ENCODE measurements at regions not wholly inside any gene's neighbourhood (a gene's known extent, or its start where the extent isn't known, plus 50 kb on each side); places are given as distances from the start of the nearest gene placed in this dataset.

DNA sequence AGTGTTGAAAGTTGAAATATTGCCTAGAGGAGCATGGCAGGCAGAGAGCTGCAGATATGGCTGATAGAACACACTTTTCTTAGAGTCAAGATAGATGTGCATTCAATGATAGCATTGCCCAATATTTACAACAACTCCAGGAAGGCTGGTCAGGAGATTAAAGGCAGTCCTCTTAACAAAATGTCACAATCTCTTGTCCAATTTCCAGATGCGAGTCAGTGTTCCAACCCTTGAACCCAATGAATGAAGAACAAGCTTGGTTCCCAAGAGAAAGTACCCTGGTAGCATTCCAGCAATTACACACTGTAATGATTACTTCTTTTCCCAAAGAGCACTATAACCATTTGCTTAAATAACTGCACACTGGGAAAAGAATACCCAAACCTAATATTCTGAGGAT, 839.4 kb upstream of the VRK2 start:
- TF ChIP-seq, protein P1, sequence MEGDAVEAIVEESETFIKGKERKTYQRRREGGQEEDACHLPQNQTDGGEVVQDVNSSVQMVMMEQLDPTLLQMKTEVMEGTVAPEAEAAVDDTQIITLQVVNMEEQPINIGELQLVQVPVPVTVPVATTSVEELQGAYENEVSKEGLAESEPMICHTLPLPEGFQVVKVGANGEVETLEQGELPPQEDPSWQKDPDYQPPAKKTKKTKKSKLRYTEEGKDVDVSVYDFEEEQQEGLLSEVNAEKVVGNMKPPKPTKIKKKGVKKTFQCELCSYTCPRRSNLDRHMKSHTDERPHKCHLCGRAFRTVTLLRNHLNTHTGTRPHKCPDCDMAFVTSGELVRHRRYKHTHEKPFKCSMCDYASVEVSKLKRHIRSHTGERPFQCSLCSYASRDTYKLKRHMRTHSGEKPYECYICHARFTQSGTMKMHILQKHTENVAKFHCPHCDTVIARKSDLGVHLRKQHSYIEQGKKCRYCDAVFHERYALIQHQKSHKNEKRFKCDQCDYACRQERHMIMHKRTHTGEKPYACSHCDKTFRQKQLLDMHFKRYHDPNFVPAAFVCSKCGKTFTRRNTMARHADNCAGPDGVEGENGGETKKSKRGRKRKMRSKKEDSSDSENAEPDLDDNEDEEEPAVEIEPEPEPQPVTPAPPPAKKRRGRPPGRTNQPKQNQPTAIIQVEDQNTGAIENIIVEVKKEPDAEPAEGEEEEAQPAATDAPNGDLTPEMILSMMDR (IDR thresholded peaks at IDR 0.05; ENCODE audit: poor library complexity), result no peak
- TF ChIP-seq EZH2 (IDR thresholded peaks at IDR 0.05; ENCODE audit: borderline replicate concordance), result no peak

Data from hepatocyte (in vitro differentiated cells).